Urinary bladder (tissue), 3 donors: ENCODE measurements at regions not wholly inside any gene's neighbourhood (a gene's known extent, or its start where the extent isn't known, plus 50 kb on each side); places are given as distances from the start of the nearest gene placed in this dataset.
"Not testable (repeated sequence)": the region's sequence is repeated elsewhere in the genome, so short reads cannot be mapped to it uniquely, and the experiment has no call there.

Experiments
- DNase-seq: peaks from one replicate; pipeline ENCODE4 v3.0.0-alpha.2; 2015; ENCODE audit errors: extremely low spot score
- H3K27ac ChIP-seq: one replicate; pipeline ENCODE4 v1.5.1; 2013; ENCODE audit warnings: low read depth, mild to moderate bottlenecking, moderate library complexity
- H3K36me3 ChIP-seq: one replicate; pipeline ENCODE4 v1.6.1; 2013; ENCODE audit warnings: mild to moderate bottlenecking, moderate library complexity; ENCODE audit not compliant: insufficient read depth
- H3K4me1 ChIP-seq: one replicate; pipeline ENCODE4 v1.6.1; 2013; ENCODE audit warnings: mild to moderate bottlenecking, moderate library complexity; ENCODE audit not compliant: insufficient read depth
- H3K4me3 ChIP-seq: one replicate; pipeline ENCODE4 v1.5.1; 2013; ENCODE audit warnings: low read depth, low read length
- WGBS: extraction: QIAGEN DNeasy Blood & Tissue Kit; methylation state at CpG from one replicate; pipeline ENCODE4 v1.1.7; 2013; 5-methylcytosine and 5-hydroxymethylcytosine counted together
- donor health status: healthy with polysubstance abuse.
- donor health status: healthy.

DNA sequence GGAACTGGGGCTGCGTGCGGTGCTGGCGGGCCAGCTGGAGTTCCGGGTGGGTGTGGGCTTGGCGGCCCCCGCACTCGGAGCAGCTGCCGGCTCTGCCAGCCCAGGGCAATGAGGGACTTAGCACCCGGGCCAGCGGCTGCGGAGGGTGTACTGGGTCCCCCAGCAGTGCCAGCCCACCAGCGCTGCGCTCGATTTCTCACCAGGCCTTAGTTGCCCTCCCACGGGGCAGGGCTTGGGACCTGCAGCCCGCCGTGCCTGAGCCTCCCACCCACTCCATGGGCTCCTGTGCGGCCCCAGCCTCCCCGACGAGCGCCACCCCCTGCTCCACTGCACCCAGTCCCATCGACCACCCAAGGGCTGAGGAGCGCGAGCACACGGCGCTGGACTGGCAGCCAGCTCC lies 126.0 kb upstream of the SPATA12 start:
- H3K27ac ChIP-seq, H3K36me3 ChIP-seq, H3K4me3 ChIP-seq, DNase-seq, H3K4me1 ChIP-seq: not testable (repeated sequence)
- WGBS, result 91% methylated on average over 26 of the region's 26 CpGs

DNA sequence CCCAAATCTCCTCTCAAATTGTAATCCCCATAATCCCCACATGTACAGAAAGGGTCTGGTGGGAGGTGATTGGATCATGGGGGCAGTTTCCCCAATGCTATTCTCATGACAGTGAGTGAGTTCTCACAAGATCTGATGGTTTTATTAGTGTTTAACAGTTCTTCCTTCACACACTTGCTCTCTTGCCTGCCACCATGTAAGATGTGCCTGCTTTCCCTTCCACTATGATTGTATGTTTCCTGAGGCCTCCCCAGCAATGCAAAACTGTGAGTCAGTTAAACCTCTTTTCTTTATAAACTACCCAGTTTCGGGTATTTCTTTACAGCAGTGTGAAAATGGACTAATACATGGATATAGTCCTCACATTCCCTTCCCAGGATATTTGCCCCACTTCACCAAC lies 126.7 kb upstream of the SPATA12 start:
- no peak for DNase-seq
- Histone ChIP-seq H3K4me1 (no peaks in the 10 kb centered on the region), H3K27ac (no peak overlapping the region), H3K36me3 (no peaks in the 10 kb centered on the region), H3K4me3 (no peak overlapping the region)
- WGBS, result 100% methylated on average over 1 of the region's 1 CpG

- H3K4me3 ChIP-seq, result no peak overlapping the region
- no peaks in the 10 kb centered on the region for H3K36me3 ChIP-seq
- WGBS, result 96% methylated on average over 3 of the region's 3 CpGs
- H3K4me1 ChIP-seq, result no peaks in the 10 kb centered on the region
- no peak overlapping the region for H3K27ac ChIP-seq
- DNase-seq, result no peak
Measured at GRCh38 chr3:56932866-56933265, 127.6 kb upstream of the SPATA12 start.

GRCh38 chr3:56931836-56932235 lies 128.6 kb upstream of the SPATA12 start:
- Histone ChIP-seq H3K4me1 (no peaks in the 10 kb centered on the region), H3K4me3 (no peak overlapping the region), H3K27ac (no peak overlapping the region)

DNA sequence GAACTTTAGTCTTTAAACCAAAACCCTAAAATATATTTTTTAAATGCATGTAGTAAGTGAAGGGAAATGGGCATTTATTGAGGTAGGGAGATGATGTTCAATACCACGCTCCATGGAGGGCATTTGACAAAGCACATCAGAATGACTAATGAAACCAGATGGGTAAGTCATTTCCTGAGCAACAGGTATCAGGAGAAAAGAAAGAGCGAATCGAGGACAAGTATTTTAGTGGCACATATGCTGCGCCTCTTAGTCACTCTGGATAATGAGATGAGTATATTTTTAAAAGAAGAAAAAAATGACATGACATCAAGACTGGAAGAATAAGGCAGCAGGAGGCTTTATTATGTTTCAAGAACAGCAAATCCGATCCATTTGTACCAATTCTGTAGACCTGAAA lies 129.0 kb upstream of the ARHGEF3 start:
- Histone ChIP-seq H3K4me3 (no peak overlapping the region), H3K36me3 (no peaks in the 10 kb centered on the region), H3K4me1 (no peaks in the 10 kb centered on the region), H3K27ac (no peak overlapping the region)
- 90% methylated on average over 5 of the region's 5 CpGs for WGBS
- DNase-seq, result no peak

More at GRCh38 chr3:56931836-56932235, 128.6 kb upstream of the SPATA12 start:
- no peaks in the 10 kb centered on the region for H3K36me3 ChIP-seq
- no peak for DNase-seq

- 50% methylated on average over 10 of the region's 10 CpGs for WGBS
- no peaks in the 10 kb centered on the region for H3K36me3 ChIP-seq
- no peak for DNase-seq
- H3K27ac ChIP-seq, result no peak overlapping the region
- H3K4me3 ChIP-seq, result no peak overlapping the region
- H3K4me1 ChIP-seq, result no peaks in the 10 kb centered on the region
Measured at GRCh38 chr3:56929809-56930615, 128.3 kb upstream of the ARHGEF3 start.

- no peak overlapping the region for H3K4me3 ChIP-seq
- no peak for DNase-seq
- no peaks in the 10 kb centered on the region for H3K36me3 ChIP-seq
- no peak overlapping the region for H3K27ac ChIP-seq
- WGBS, result 55% methylated on average over 3 of the region's 3 CpGs
- no peaks in the 10 kb centered on the region for H3K4me1 ChIP-seq
Measured at GRCh38 chr3:56928379-56929068, 126.8 kb upstream of the ARHGEF3 start.

DNA sequence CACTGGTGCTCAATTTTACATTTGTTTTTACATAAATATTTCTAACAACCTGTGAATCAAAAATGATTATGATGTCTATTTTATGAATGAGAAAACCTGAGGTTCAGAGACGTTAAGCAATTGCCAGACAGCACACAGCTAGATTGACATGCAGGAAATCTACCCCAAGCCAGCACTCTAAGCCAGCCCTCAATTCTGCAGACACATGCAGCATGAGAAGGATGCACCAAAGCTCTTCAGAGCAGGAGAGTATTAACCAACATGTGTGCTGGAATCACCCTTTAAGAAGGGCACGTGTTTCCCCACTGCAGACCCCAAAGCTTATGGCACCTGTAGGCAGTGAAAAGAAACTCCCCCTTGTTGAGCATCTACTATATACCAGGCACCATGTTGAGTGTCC lies 126.1 kb upstream of the ARHGEF3 start:
- Histone ChIP-seq H3K27ac (no peak overlapping the region), H3K4me3 (no peak overlapping the region), H3K36me3 (no peaks in the 10 kb centered on the region), H3K4me1 (no peaks in the 10 kb centered on the region)
- WGBS, result 78% methylated on average over 2 of the region's 2 CpGs
- no peak for DNase-seq

GRCh38 chr3:56926947-56927282 lies 125.2 kb upstream of the ARHGEF3 start:
- no peak overlapping the region for H3K27ac ChIP-seq
- H3K36me3 ChIP-seq, result no peaks in the 10 kb centered on the region
- H3K4me3 ChIP-seq, result no peak overlapping the region
- WGBS, result 69% methylated on average over 2 of the region's 2 CpGs
- no peak for DNase-seq
- H3K4me1 ChIP-seq, result no peaks in the 10 kb centered on the region

GRCh38 chr3:56926243-56926946 lies 124.6 kb upstream of the ARHGEF3 start:
- H3K4me3 ChIP-seq, result no peak overlapping the region
- no peaks in the 10 kb centered on the region for H3K4me1 ChIP-seq
- H3K36me3 ChIP-seq, result no peaks in the 10 kb centered on the region
- no peak overlapping the region for H3K27ac ChIP-seq
- WGBS, result 61% methylated on average over 3 of the region's 3 CpGs
- DNase-seq, result no peak

- 90% methylated on average over 1 of the region's 1 CpG for WGBS
- H3K36me3 ChIP-seq, H3K4me1 ChIP-seq, DNase-seq, H3K27ac ChIP-seq, H3K4me3 ChIP-seq: not testable (repeated sequence)
Measured at GRCh38 chr3:56924700-56925099, 123.0 kb upstream of the ARHGEF3 start.

- WGBS, result 5% methylated on average over 3 of the region's 3 CpGs
- H3K36me3 ChIP-seq, result no peaks in the 10 kb centered on the region
- peak overlapping the region; percentile 50 for H3K27ac ChIP-seq
- DNase-seq, result no peak
- no peaks in the 10 kb centered on the region for H3K4me1 ChIP-seq
- H3K4me3 ChIP-seq, result no peak overlapping the region
Measured at GRCh38 chr3:56923526-56924224, 121.9 kb upstream of the ARHGEF3 start.

GRCh38 chr3:56921573-56922453 lies 120.1 kb upstream of the ARHGEF3 start:
- DNase-seq, result no peak
- no peaks in the 10 kb centered on the region for H3K36me3 ChIP-seq
- H3K4me3 ChIP-seq, result peak overlapping the region; percentile 10
- 9% methylated on average over 7 of the region's 7 CpGs for WGBS
- no peaks in the 10 kb centered on the region for H3K4me1 ChIP-seq
- no peak overlapping the region for H3K27ac ChIP-seq
